ENCODE measurements at regions not wholly inside any gene's neighbourhood (a gene's known extent, or its start where the extent isn't known, plus 50 kb on each side); places are given as distances from the start of the nearest gene placed in this dataset.

- no peak overlapping the region for H3K4me2 ChIP-seq (ENCODE audit: low read depth, low read length)
Measured at GRCh38 chr5:113900141-113900540, 386.6 kb downstream of the YTHDC2 start.

More at GRCh38 chr5:113900141-113900540, 386.6 kb downstream of the YTHDC2 start:
- Histone ChIP-seq H3K79me1 (ENCODE audit: low read depth in 1 of 2, low read length in 2 of 2) (no peaks in the 10 kb centered on the region), H2BK15ac (ENCODE audit: low read depth, low read length) (no peak overlapping the region), H3K27me3 (ENCODE audit: control insufficient read depth, insufficient read depth, low read length) (no peaks in the 10 kb centered on the region), H3K14ac (replicated peaks; ENCODE audit: low read depth, low read length) (no peak overlapping the region), H2AK9ac (replicated peaks; ENCODE audit: low read depth, low read length, poor library complexity) (no peak overlapping the region), H3K4me3 (ENCODE audit: insufficient read depth, low read depth, low read length) (no peak overlapping the region), H3K4me1 (ENCODE audit: control insufficient read depth, insufficient read depth, low read length) (no peaks in the 10 kb centered on the region), H4K91ac (ENCODE audit: insufficient read depth, low read depth, low read length) (no peak overlapping the region), H3K9me1 (ENCODE audit: insufficient read depth, low read length) (no peaks in the 10 kb centered on the region), H2AFZ (replicated peaks; ENCODE audit: low read length, poor library complexity) (no peak overlapping the region), H2BK20ac (ENCODE audit: low read depth, low read length) (no peak overlapping the region), H3K56ac (ENCODE audit: extremely low read depth, insufficient read depth, low read length) (no peak overlapping the region), H2AK5ac (ENCODE audit: low read depth, low read length) (no peak overlapping the region), H3K9me3 (ENCODE audit: control insufficient read depth, insufficient read depth, low read length) (no peaks in the 10 kb centered on the region), H3K23ac (ENCODE audit: low read depth, low read length) (no peak overlapping the region), H2BK5ac (ENCODE audit: low read depth, low read length, poor library complexity, severe bottlenecking) (no peak overlapping the region), H2BK120ac (ENCODE audit: low read depth, low read length) (no peak overlapping the region), H3K9ac (ENCODE audit: low read depth, low read length) (no peak overlapping the region), H4K20me1 (ENCODE audit: insufficient read depth, low read length) (no peaks in the 10 kb centered on the region), H3K4ac (ENCODE audit: low read depth, low read length) (no peak overlapping the region), H3K27ac (ENCODE audit: insufficient read depth, low read length) (no peak overlapping the region), H3K18ac (ENCODE audit: low read depth, low read length) (no peak overlapping the region), H4K5ac (ENCODE audit: low read depth, low read length) (no peak overlapping the region), H4K8ac (ENCODE audit: low read depth in 2 of 2, low read length in 2 of 2) (no peak overlapping the region), H3K36me3 (ENCODE audit: control insufficient read depth, insufficient read depth, low read length) (no peaks in the 10 kb centered on the region)
- DNase-seq (no peak), ATAC-seq (ENCODE audit: low read depth) (no peak)
- in situ Hi-C loops (cut with MboI; ENCODE audit: low sequenced_read_pairs) (no loop called here), dilution Hi-C loops (cut with HindIII; ENCODE audit: low sequenced_read_pairs, unreplicated experiment) (no loop called here), intact Hi-C loops (cut with micrococcal nuclease) (no loop called here)
- ChIA-PET CTCF (no interaction called here), POLR2A (ENCODE audit: unreplicated experiment) (no interaction called here)
- BruUV-seq (replicated peaks) = no TSS peak
- no peak for TF ChIP-seq CTCF (conservative IDR thresholded peaks at IDR 0.05; ENCODE audit: low read depth, low read length)
